Spinal cord (tissue), 9 donors: ENCODE measurements at regions not wholly inside any gene's neighbourhood (a gene's known extent, or its start where the extent isn't known, plus 50 kb on each side); places are given as distances from the start of the nearest gene placed in this dataset.

Experiments used
- DNase-seq, 6 donors: peaks; one replicate each; pipeline versions ENCODE4 v3.0.0 to v3.0.0-alpha.2; 2013 to 2015; ENCODE audit warnings: low spot score in 6 of 6, low read depth in 4 of 6
- H3K27ac ChIP-seq: one replicate; pipeline ENCODE4 v1.5.1; 2013; ENCODE audit warnings: low read depth, low read length, control low read depth
- H3K27me3 ChIP-seq: one replicate; pipeline ENCODE4 v1.6.1; 2013; ENCODE audit warnings: low read length; ENCODE audit not compliant: control insufficient read depth, insufficient read depth
- H3K36me3 ChIP-seq: one replicate; pipeline ENCODE4 v1.6.1; 2013; ENCODE audit warnings: low read length; ENCODE audit not compliant: control insufficient read depth, insufficient read depth
- H3K4me1 ChIP-seq: one replicate; pipeline ENCODE4 v1.6.1; 2013; ENCODE audit warnings: low read length; ENCODE audit not compliant: control insufficient read depth, insufficient read depth
- H3K4me3 ChIP-seq: one replicate; pipeline ENCODE4 v1.5.1; 2013; ENCODE audit warnings: low read depth, low read length, control low read depth
- H3K9me3 ChIP-seq: one replicate; pipeline ENCODE4 v1.6.1; 2013; ENCODE audit warnings: low read length; ENCODE audit not compliant: control insufficient read depth, insufficient read depth
- WGBS: methylation state at CpG from one replicate; pipeline ENCODE4 v1.1.5; 2013; ENCODE audit warnings: missing lambda C conversion rate; ENCODE audit not compliant: insufficient coverage; 5-methylcytosine and 5-hydroxymethylcytosine counted together
- donor health status: healthy.

- no peaks in the 10 kb centered on the region for H3K9me3 ChIP-seq
- H3K4me1 ChIP-seq = no peaks in the 10 kb centered on the region
- no peak overlapping the region for H3K4me3 ChIP-seq
- H3K27me3 ChIP-seq = no peaks in the 10 kb centered on the region
- DNase-seq = no peak
- WGBS = no CpG with 5 or more reads among the region's 2 CpGs
- H3K27ac ChIP-seq = no peak overlapping the region
- H3K36me3 ChIP-seq = no peaks in the 10 kb centered on the region
Measured at GRCh38 chr1:99538618-99538956, 107.3 kb upstream of the PALMD start.

- H3K36me3 ChIP-seq = no peaks in the 10 kb centered on the region
- H3K4me3 ChIP-seq = no peak overlapping the region
- no peaks in the 10 kb centered on the region for H3K4me1 ChIP-seq
- H3K9me3 ChIP-seq = no peaks in the 10 kb centered on the region
- DNase-seq = no peak
- no peak overlapping the region for H3K27ac ChIP-seq
- H3K27me3 ChIP-seq = no peaks in the 10 kb centered on the region
Measured at GRCh38 chr1:99539131-99539530, 106.8 kb upstream of the PALMD start.

- H3K4me3 ChIP-seq = no peak overlapping the region
- H3K36me3 ChIP-seq = no peaks in the 10 kb centered on the region
- no peaks in the 10 kb centered on the region for H3K4me1 ChIP-seq
- H3K27ac ChIP-seq = no peak overlapping the region
- no peak for DNase-seq
- WGBS = no CpG with 5 or more reads among the region's 1 CpG
- no peaks in the 10 kb centered on the region for H3K9me3 ChIP-seq
- no peaks in the 10 kb centered on the region for H3K27me3 ChIP-seq
Measured at GRCh38 chr1:99540744-99541143, 105.2 kb upstream of the PALMD start.

DNA sequence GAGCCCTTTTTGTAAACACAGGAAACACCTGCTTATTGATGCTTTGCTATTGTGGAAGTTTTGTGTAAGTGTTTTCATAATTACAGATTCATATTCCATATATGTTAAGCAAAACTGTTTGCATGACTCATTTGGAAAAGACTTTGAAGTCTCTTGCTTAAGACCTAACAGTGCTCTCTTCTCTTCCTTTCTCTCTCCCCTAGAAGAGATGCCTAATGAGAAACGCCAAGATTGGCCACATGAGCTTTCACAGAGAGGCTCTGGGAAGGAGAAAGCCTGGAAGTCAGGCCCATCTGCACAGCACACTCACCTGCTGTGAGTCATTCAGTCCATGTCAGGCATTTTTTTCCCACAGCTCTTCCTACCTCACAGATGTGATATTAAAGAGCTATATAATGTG is 101.6 kb upstream of the PALMD start:
- 25% methylated on average over 1 of the region's 1 CpG for WGBS
- H3K36me3 ChIP-seq = no peaks in the 10 kb centered on the region
- no peaks in the 10 kb centered on the region for H3K4me1 ChIP-seq
- H3K4me3 ChIP-seq = no peak overlapping the region
- no peaks in the 10 kb centered on the region for H3K27me3 ChIP-seq
- H3K27ac ChIP-seq = no peak overlapping the region
- DNase-seq = peak in 1 of 6 donors; percentile 25
- no peaks in the 10 kb centered on the region for H3K9me3 ChIP-seq

GRCh38 chr1:99546432-99547416 is 99.2 kb upstream of the PALMD start:
- no peak overlapping the region for H3K4me3 ChIP-seq
- H3K9me3 ChIP-seq = no peaks in the 10 kb centered on the region
- no CpG with 5 or more reads among the region's 3 CpGs for WGBS
- no peaks in the 10 kb centered on the region for H3K4me1 ChIP-seq
- no peak overlapping the region for H3K27ac ChIP-seq
- DNase-seq = no peak
- H3K36me3 ChIP-seq = no peaks in the 10 kb centered on the region
- no peaks in the 10 kb centered on the region for H3K27me3 ChIP-seq

DNA sequence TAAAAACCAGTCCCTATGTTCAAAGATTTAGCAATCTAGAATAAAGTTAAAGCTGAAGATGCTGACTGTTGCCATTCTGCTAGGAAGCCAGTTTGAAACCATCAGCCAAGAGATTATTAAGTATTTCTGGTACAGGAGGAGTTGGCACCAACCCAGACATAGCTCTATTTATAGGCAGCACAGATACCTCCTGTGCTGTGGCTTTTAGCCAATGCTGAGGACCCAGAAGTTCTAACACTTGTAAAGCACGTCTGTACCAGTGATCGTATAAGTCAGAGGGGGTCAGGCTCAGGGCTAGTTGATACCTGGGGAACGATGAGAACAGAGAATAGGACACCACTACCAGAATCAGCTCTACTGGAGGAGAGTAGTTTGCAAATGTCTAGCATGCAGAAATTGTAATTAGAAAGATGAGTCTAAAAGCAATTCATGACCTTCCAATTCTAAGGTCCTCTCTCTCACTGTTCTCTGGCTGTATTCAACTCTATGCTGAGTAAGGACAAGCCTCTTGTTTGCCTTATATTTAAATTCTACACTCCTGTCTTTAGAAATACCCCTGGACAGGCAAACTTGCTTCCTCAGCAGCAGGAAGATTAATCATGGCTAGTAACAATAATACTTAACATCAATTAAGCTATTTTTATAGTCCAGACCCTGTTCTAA is 96.8 kb upstream of the PALMD start:
- Histone ChIP-seq H3K9me3 (no peaks in the 10 kb centered on the region), H3K36me3 (no peaks in the 10 kb centered on the region), H3K4me1 (no peaks in the 10 kb centered on the region), H3K27me3 (no peaks in the 10 kb centered on the region), H3K27ac (no peak overlapping the region), H3K4me3 (no peak overlapping the region)
- WGBS = 40% methylated on average over 2 of the region's 3 CpGs
- peak in 2 of 6 donors; percentile 53 to 63 for DNase-seq

DNA sequence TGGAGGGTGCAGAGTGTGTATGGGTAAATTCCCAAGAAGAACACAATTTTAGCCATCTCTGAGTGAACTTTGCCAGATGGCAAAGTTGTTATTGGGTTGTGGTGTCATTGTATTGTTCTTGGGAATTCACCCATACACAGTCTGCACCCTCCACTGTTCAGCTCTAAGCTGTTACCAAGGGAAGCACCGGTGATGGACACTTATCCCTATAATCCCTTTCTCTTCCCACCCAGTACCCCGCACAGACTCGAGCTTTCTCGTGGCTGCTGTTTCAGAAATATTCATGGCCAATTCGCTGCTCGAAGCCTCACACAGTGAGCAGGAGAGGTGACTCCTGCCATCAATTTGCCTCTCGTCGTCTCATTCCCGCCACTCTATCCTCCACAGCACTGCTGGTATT is 95.7 kb upstream of the PALMD start:
- Histone ChIP-seq H3K4me3 (no peak overlapping the region), H3K36me3 (no peaks in the 10 kb centered on the region)
- WGBS = 48% methylated on average over 8 of the region's 9 CpGs

GRCh38 chr1:99551812-99552614 is 93.9 kb upstream of the PALMD start:
- no peak overlapping the region for H3K4me3 ChIP-seq
- no peaks in the 10 kb centered on the region for H3K36me3 ChIP-seq
- H3K27me3 ChIP-seq = no peaks in the 10 kb centered on the region
- H3K27ac ChIP-seq = no peak overlapping the region
- H3K9me3 ChIP-seq = peaks cover 1% of the 10 kb centered on the region
- DNase-seq = no peak
- no peaks in the 10 kb centered on the region for H3K4me1 ChIP-seq
- no CpG with 5 or more reads among the region's 2 CpGs for WGBS

More for the DNA sequence above, 95.7 kb upstream of the PALMD start:
- Histone ChIP-seq H3K4me1 (no peaks in the 10 kb centered on the region), H3K9me3 (peaks cover 1% of the 10 kb centered on the region), H3K27ac (no peak overlapping the region), H3K27me3 (no peaks in the 10 kb centered on the region)
- no peak for DNase-seq

GRCh38 chr1:99553301-99553700 is 92.6 kb upstream of the PALMD start:
- peaks cover 1% of the 10 kb centered on the region for H3K9me3 ChIP-seq
- 82% methylated on average over 1 of the region's 1 CpG for WGBS
- H3K27me3 ChIP-seq = no peaks in the 10 kb centered on the region
- no peak for DNase-seq
- H3K4me1 ChIP-seq = no peaks in the 10 kb centered on the region
- H3K36me3 ChIP-seq = no peaks in the 10 kb centered on the region
- H3K4me3 ChIP-seq = no peak overlapping the region
- no peak overlapping the region for H3K27ac ChIP-seq
